MM.1S (cell line): ENCODE measurements at regions not wholly inside any gene's neighbourhood (a gene's known extent, or its start where the extent isn't known, plus 50 kb on each side); places are given as distances from the start of the nearest gene placed in this dataset.

ENCODE experiments used
- CTCF ChIP-seq: fragments of 300-600 bp; sonication (generic); IDR thresholded peaks from 2 replicates; pipeline ENCODE4 v1.5.1; 2016; ENCODE audit warnings: antibody characterized with exemption, low read length, mixed read lengths
- EZH2 ChIP-seq: fragments of 300-600 bp; sonication (generic); optimal IDR thresholded peaks from 2 replicates; pipeline ENCODE3; 2017; ENCODE audit warnings: low read depth, mild to moderate bottlenecking, antibody characterized with exemption, low read length, mixed read lengths
- EZH2phosphoT487 ChIP-seq: fragments of 300-600 bp; sonication (generic); IDR thresholded peaks from 2 replicates; pipeline ENCODE4 v1.6.1; 2018; ENCODE audit warnings: antibody characterized with exemption, low read length

- TF ChIP-seq EZH2phosphoT487 (no peak), CTCF (no peak), EZH2 (no peak)
These were observed 66.9 kb upstream of the CEP85L start for GRCh38 chr6:118718297-118718696.
